ENCODE measurements at regions not wholly inside any gene's neighbourhood (a gene's known extent, or its start where the extent isn't known, plus 50 kb on each side); places are given as distances from the start of the nearest gene placed in this dataset.

- no peak for TF ChIP-seq CTCF (IDR thresholded peaks at IDR 0.05; ENCODE audit: low read length, missing control alignments)
- no peak for DNase-seq (ENCODE audit: low read depth)
- H3K4me3 ChIP-seq (replicated peaks; ENCODE audit: low read depth, low read length), result no peak overlapping the region
Measured at GRCh38 chr4:145427991-145428390, 53.7 kb upstream of the SMAD1 start.

GRCh38 chr4:145427221-145427620, 54.4 kb upstream of the SMAD1 start:
- TF ChIP-seq CTCF (IDR thresholded peaks at IDR 0.05; ENCODE audit: low read length, missing control alignments), result no peak
- no peak for DNase-seq (ENCODE audit: low read depth)

GRCh38 chr4:145423017-145423708, 58.5 kb upstream of the SMAD1 start:
- no peak for TF ChIP-seq CTCF (IDR thresholded peaks at IDR 0.05; ENCODE audit: low read length, missing control alignments)
- no peak for DNase-seq (ENCODE audit: low read depth)
- no peak overlapping the region for H3K4me3 ChIP-seq (replicated peaks; ENCODE audit: low read depth, low read length)

More at GRCh38 chr4:145427221-145427620, 54.4 kb upstream of the SMAD1 start:
- no peak overlapping the region for H3K4me3 ChIP-seq (replicated peaks; ENCODE audit: low read depth, low read length)

GRCh38 chr4:145420595-145421214, 60.9 kb upstream of the SMAD1 start:
- DNase-seq (ENCODE audit: low read depth), result peak; percentile 4
- TF ChIP-seq CTCF (IDR thresholded peaks at IDR 0.05; ENCODE audit: low read length, missing control alignments), result no peak
- no peak overlapping the region for H3K4me3 ChIP-seq (replicated peaks; ENCODE audit: low read depth, low read length)

DNA sequence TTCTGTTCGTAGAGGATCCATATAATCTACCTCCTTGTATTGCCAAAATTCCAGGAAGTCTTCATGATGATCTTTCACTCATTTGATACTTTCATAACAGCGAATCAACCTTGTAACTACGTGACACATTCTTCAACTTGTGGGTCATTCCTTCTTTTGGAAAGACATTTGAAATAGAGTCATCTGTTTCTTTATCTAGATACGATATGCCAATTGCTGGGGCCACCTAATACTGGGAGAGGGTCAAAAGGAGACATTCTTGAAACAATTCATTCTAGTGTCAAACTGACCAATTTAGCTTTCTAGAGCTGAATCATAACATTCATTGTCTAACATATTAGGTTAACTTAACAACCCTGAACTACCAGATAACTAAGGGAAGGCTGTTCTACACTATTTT, 62.9 kb upstream of the SMAD1 start:
- no peak overlapping the region for H3K4me3 ChIP-seq (replicated peaks; ENCODE audit: low read depth, low read length)
- TF ChIP-seq CTCF (IDR thresholded peaks at IDR 0.05; ENCODE audit: low read length, missing control alignments), result no peak
- DNase-seq (ENCODE audit: low read depth), result no peak

DNA sequence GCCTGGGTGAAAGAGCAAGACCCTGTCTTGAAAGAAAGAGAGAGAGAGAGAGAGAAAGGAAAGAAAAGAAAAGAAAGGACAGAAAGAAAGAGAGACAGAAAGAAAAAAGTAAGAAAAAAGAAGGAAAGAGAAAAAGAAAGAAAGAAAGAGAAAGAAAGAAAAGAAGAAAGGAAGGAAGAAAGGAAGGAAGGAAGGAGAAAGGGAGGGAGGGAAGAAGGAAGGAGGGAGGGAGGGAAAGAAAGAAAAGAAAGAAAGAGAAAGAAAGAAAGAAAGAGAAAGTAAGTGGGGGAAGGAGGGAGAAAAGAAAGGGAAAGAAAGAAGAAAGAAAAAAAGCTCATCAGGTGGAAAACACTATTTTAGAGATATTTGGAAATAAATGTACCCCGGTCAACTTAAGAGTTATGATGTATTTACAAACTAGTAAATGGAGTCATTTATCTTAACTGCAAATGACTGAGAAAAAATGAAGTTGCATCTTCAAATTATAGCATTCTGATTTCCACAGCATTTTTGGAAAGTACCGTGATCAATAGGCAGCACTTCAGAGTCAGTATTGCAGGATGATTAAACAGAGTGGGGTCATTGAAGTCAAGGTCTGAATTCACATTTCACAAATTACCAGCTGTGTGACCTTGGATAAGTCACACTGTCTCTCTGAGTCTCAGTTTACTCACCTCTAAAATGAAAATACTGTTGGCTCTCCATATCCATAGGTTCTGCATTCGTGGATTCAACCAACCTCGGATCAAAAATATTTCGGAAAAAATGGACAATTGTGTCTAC, 64.1 kb upstream of the SMAD1 start:
- no peak for TF ChIP-seq CTCF (IDR thresholded peaks at IDR 0.05; ENCODE audit: low read length, missing control alignments)
- no peak overlapping the region for H3K4me3 ChIP-seq (replicated peaks; ENCODE audit: low read depth, low read length)
- no peak for DNase-seq (ENCODE audit: low read depth)
